PC-9 (cell line): ENCODE measurements at regions not wholly inside any gene's neighbourhood (a gene's known extent, or its start where the extent isn't known, plus 50 kb on each side); places are given as distances from the start of the nearest gene placed in this dataset.

Experiments used
- EZH2 ChIP-seq: fragments of 200-600 bp; sonication (generic); IDR thresholded peaks from 2 replicates; pipeline ENCODE4 v1.8.0; 2017; ENCODE audit warnings: antibody characterized with exemption, low read depth
- TF ChIP-seq, protein P1 (sequence below): fragments of 200-600 bp; sonication (generic); conservative IDR thresholded peaks from 2 replicates; pipeline ENCODE4 v1.6.1; 2017; ENCODE audit warnings: mixed run types, antibody characterized with exemption, mild to moderate bottlenecking, moderate library complexity

DNA sequence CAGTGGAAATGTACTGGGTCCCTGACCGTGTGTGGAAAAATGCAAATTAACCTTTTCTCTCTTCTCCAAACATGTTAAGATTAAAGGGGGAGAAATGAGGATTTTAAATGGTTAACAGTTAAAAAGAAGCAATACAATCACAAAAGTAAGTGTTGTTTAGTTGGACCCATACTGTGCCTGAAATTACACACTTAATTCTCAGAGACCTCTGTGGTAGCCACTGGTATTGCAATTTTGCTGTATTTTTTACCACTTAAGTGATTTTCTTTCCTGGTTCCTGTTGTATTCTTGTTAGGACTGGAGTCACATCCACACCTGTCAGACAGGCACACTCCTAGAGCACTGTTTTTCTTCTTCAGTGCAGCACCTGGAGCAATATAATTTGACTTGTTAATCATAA is 179.6 kb upstream of the PDGFD start:
- TF ChIP-seq, protein P1, sequence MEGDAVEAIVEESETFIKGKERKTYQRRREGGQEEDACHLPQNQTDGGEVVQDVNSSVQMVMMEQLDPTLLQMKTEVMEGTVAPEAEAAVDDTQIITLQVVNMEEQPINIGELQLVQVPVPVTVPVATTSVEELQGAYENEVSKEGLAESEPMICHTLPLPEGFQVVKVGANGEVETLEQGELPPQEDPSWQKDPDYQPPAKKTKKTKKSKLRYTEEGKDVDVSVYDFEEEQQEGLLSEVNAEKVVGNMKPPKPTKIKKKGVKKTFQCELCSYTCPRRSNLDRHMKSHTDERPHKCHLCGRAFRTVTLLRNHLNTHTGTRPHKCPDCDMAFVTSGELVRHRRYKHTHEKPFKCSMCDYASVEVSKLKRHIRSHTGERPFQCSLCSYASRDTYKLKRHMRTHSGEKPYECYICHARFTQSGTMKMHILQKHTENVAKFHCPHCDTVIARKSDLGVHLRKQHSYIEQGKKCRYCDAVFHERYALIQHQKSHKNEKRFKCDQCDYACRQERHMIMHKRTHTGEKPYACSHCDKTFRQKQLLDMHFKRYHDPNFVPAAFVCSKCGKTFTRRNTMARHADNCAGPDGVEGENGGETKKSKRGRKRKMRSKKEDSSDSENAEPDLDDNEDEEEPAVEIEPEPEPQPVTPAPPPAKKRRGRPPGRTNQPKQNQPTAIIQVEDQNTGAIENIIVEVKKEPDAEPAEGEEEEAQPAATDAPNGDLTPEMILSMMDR = peak; percentile 63
- TF ChIP-seq EZH2 = no peak
